Right lung (tissue), 2 donors: ENCODE measurements at regions not wholly inside any gene's neighbourhood (a gene's known extent, or its start where the extent isn't known, plus 50 kb on each side); places are given as distances from the start of the nearest gene placed in this dataset.

ENCODE experiments used
- DNase-seq, 2 donors: peaks; one replicate each; pipeline ENCODE4 v3.0.0-alpha.2; 2013

- DNase-seq, result no peak
Observed at GRCh38 chr6:79864421-79864820, 82.9 kb downstream of the ELOVL4 start.

- DNase-seq, result no peak
Observed at GRCh38 chr6:79864001-79864400, 83.4 kb downstream of the ELOVL4 start.

GRCh38 chr6:79863566-79863965 lies 83.8 kb downstream of the ELOVL4 start:
- no peak for DNase-seq

- no peak for DNase-seq
Observed at GRCh38 chr6:79862711-79863110, 84.6 kb downstream of the ELOVL4 start.

- no peak for DNase-seq
Observed at GRCh38 chr6:79862126-79862525, 85.2 kb downstream of the ELOVL4 start.

- no peak for DNase-seq
Observed at GRCh38 chr6:79861023-79861422, 86.3 kb downstream of the ELOVL4 start.

- DNase-seq, result no peak
Observed at GRCh38 chr6:79847426-79847825, 99.9 kb downstream of the ELOVL4 start.

- no peak for DNase-seq
Observed at GRCh38 chr6:79842376-79843040, 104.8 kb downstream of the ELOVL4 start.

GRCh38 chr6:79841577-79842375 lies 105.6 kb downstream of the ELOVL4 start:
- DNase-seq, result no peak

GRCh38 chr6:79838851-79839250 lies 108.5 kb downstream of the ELOVL4 start:
- no peak for DNase-seq

GRCh38 chr6:79833964-79834284 lies 113.4 kb downstream of the ELOVL4 start:
- no peak for DNase-seq

- no peak for DNase-seq
Observed at GRCh38 chr6:79833264-79833963, 113.9 kb downstream of the ELOVL4 start.

- DNase-seq, result no peak
Observed at GRCh38 chr6:79832723-79833122, 114.6 kb downstream of the ELOVL4 start.

- DNase-seq, result no peak
Observed at GRCh38 chr6:79824202-79824601, 123.2 kb downstream of the ELOVL4 start.

- no peak for DNase-seq
Observed at GRCh38 chr6:79821859-79822258, 125.5 kb downstream of the ELOVL4 start.

GRCh38 chr6:79818471-79818870 lies 128.9 kb downstream of the ELOVL4 start:
- DNase-seq, result no peak

- DNase-seq, result no peak
Observed at GRCh38 chr6:79814940-79815339, 132.4 kb downstream of the ELOVL4 start.

GRCh38 chr6:79813854-79814709 lies 133.3 kb downstream of the ELOVL4 start:
- DNase-seq, result peak; percentile 31 to 46

- no peak for DNase-seq
Observed at GRCh38 chr6:79813143-79813850, 134.1 kb downstream of the ELOVL4 start.

GRCh38 chr6:79812195-79812594 lies 135.2 kb downstream of the ELOVL4 start:
- DNase-seq, result no peak

- DNase-seq, result no peak
Observed at GRCh38 chr6:79810871-79811270, 136.5 kb downstream of the ELOVL4 start.
